PFSK-1 (cell line): ENCODE measurements at regions not wholly inside any gene's neighbourhood (a gene's known extent, or its start where the extent isn't known, plus 50 kb on each side); places are given as distances from the start of the nearest gene placed in this dataset.

Experiments
- FOXP2 ChIP-seq: optimal IDR thresholded peaks from 2 replicates; pipeline ENCODE3; 2011; ENCODE audit warnings: borderline replicate concordance, control low read depth, inconsistent platforms; ENCODE audit not compliant: insufficient read depth; ENCODE audit errors: extremely low read length, extremely low read depth
- POLR2AphosphoS5 ChIP-seq: IDR thresholded peaks from 2 replicates; pipeline ENCODE4 v1.6.1; 2012; ENCODE audit warnings: low read depth, mild to moderate bottlenecking, control low read depth, low read length, moderate library complexity
- REST ChIP-seq, 2 experiments: IDR thresholded peaks; 2 replicates each; pipeline versions ENCODE4 v1.6.1 to v1.8.0; 2011 to 2012; ENCODE audit warnings: low read depth in 2 of 2, low read length in 2 of 2, control low read depth in 1 of 2, inconsistent platforms in 1 of 2, mild to moderate bottlenecking in 1 of 2, moderate library complexity in 1 of 2; ENCODE audit not compliant: insufficient read depth in 1 of 2
- SIN3A ChIP-seq: IDR thresholded peaks from 2 replicates; pipeline ENCODE4 v1.6.1; 2012; ENCODE audit warnings: mild to moderate bottlenecking, low read length, moderate library complexity, borderline replicate concordance; ENCODE audit not compliant: insufficient read depth
- TAF1 ChIP-seq: IDR thresholded peaks from 2 replicates; pipeline ENCODE4 v1.6.1; 2012; ENCODE audit warnings: low read length, control low read depth, borderline replicate concordance; ENCODE audit not compliant: insufficient read depth

DNA sequence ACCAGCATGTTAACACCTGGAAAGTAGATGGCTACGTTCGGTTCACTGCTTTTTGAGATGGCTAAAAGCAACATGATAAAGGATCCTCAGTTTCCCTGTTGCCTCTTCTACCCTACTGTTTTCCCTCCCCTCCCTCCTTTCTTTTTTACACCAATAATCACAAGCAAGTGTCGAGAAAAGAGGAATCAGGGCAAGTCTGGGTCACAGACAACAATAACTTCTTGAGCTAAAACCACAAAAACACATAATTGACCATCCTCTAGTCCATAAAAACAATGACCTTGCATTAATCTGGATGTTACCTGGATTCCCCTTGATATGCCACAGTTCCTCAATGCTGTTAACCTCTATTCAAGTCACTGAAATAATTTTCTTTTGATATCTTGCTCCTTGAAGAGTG, 736.6 kb upstream of the GCFC2 start:
- no peak for TF ChIP-seq TAF1
- no peak for TF ChIP-seq REST (IDR thresholded peaks at IDR 0.05; ENCODE audit: insufficient read depth in 1 of 2, low read depth in 2 of 2, low read length in 2 of 2)
- no peak for TF ChIP-seq POLR2AphosphoS5
- TF ChIP-seq FOXP2 = no peak
- no peak for TF ChIP-seq SIN3A

DNA sequence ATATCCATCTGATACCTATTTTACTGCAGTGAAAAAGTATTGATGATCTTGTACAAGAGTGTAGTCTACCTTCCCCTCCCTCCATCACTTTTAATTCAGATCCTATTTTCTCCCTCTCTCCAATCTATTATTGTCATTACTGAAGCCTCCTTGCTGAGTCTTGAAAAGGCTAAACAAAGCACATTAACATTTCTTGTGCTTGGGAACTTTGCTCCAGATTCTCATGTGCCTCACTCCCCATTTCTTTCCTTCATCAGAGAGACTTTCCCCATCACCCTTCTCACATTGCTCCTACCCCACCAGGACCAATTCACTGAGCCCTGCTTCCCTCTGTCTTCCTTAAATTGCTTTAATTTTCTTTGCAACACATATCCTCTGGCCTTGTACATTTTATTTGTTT, 736.2 kb upstream of the GCFC2 start:
- TF ChIP-seq TAF1 (no peak), POLR2AphosphoS5 (no peak), SIN3A (no peak), REST (IDR thresholded peaks at IDR 0.05; ENCODE audit: insufficient read depth in 1 of 2, low read depth in 2 of 2, low read length in 2 of 2) (no peak), FOXP2 (no peak)

GRCh38 chr2:76445880-76446279, 735.2 kb upstream of the GCFC2 start:
- no peak for TF ChIP-seq TAF1
- TF ChIP-seq SIN3A = no peak
- no peak for TF ChIP-seq FOXP2
- TF ChIP-seq REST (IDR thresholded peaks at IDR 0.05; ENCODE audit: insufficient read depth in 1 of 2, low read depth in 2 of 2, low read length in 2 of 2) = no peak
- TF ChIP-seq POLR2AphosphoS5 = no peak

DNA sequence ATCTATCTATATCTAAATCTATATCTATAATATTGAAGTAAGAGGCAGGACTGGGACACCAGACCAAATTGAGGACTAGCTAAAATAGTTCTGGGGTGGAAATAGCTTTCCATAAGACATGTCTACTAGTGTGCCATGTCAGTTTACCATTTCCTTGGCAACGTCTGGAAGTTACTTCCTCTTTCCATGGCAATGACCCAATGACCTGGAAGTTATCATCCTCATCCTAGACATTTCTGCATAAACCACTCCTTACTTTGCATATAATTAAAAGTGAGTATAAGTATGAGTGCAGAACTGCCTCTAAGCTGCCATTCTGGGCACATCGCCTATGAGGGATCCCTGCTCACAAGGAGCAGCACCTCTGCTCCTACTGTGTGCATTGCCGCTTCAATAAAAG, 734.0 kb upstream of the GCFC2 start:
- TF ChIP-seq POLR2AphosphoS5 = no peak
- TF ChIP-seq REST (IDR thresholded peaks at IDR 0.05; ENCODE audit: insufficient read depth in 1 of 2, low read depth in 2 of 2, low read length in 2 of 2) = no peak
- no peak for TF ChIP-seq TAF1
- no peak for TF ChIP-seq SIN3A

GRCh38 chr2:76437564-76437963, 726.8 kb upstream of the GCFC2 start:
- TF ChIP-seq POLR2AphosphoS5 (no peak), FOXP2 (no peak), SIN3A (no peak), REST (IDR thresholded peaks at IDR 0.05; ENCODE audit: insufficient read depth in 1 of 2, low read depth in 2 of 2, low read length in 2 of 2) (no peak), TAF1 (no peak)
